ENCODE measurements at regions not wholly inside any gene's neighbourhood (a gene's known extent, or its start where the extent isn't known, plus 50 kb on each side); places are given as distances from the start of the nearest gene placed in this dataset.
A peak's percentile ranks its signal among the peaks of the same experiment; 100 is the strongest.

DNA sequence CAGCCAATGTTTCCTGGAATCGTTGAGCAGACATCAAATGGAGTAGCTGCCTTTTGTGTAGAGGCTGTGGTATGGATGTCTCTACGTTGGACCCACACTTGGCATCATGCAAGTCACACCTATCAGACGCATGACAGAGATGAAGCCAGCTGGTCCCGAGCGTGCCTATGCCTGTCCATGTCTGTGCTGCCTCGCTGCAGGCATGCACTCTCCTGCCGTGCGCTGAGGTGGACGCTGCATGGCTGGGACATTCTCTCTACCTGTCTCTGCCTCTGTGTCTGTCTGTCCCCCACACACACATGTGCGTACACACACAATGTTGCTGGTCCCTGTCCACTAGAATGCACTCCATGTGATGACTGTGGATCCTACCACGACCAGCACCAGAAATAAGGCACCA lies 514.2 kb upstream of the MYT1L start:
- intact Hi-C loops (cut with DNase I), result no loop called here
- peak in 1 of 10 donors; percentile 64 for DNase-seq

DNA sequence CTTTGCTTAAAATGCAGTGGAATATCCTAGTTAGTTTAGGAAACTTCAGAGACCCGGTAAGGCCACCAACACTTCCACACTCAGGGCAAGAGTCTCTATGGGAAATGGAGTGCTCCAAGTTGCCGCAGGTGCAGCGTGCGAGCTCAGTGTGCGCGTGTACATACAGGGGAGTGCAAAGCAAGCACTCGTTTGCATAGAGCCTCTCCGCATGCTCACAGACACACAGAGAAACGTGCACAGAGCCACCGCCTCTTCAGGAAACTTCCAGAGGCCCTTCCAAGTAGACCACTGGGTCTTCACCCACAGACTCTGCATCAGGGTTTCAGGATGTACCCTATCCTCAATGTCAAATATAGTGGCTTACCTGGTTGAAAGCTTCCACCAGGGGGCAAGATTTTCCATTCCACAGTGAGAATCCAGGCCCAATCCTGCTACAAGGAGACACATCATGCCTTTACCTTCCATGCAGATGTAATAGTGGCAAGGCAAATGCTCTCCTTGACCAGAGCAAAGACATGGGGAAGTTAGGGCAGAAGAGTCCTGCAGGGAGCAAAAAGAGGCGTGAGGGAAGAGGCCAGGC lies 513.0 kb upstream of the MYT1L start:
- intact Hi-C loops (cut with DNase I), result no loop called here
- DNase-seq, result no peak

DNA sequence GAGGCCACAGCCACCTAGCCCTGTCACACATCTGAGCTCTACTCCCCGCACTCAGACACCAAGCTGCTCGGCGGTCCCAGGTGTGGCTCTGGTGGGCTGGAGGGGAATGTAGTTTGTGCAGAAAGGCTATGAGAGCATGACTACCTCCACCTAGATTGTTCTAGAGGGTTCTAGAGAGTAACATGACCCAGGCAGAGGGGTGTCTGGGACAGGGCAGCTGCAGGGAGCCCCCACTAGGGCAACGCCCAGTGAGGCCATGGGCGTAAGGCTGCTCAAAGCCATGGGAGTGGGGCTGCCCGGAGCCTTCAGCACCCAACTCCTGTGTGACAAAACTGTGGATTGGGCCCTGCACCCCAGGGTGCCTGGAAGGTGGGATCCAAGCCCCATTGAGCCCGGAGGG lies 511.4 kb upstream of the MYT1L start:
- DNase-seq, result no peak
- intact Hi-C loops (cut with DNase I), result no loop called here

DNA sequence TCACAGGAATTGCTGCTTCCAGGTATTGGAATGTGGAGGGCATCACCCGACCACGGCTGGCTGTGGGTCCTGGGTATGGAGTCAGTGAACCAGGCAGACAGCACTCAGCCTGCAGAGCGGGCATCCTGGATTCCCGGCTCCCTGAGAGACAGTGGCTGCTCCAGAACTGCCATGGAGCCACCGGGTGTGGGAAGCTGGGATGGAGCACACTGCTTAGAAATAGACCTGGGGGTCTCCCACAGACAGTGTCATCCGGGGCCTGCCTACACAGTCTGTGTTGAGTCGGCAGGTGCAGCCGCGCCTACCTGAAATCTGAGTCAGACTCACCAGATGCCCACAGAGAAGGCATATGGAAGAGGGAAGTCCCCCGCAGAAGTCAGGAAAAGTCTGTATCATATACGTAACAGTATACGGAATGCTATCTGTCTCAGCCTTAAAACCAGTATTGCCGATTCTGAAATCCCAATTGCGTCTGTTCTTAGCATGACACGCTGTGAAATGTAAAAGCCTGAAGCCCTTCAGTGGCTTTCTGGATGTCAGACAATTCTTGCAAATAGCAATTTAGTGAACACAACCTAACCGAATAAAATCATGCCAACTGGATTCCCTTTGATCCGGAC lies 509.7 kb upstream of the MYT1L start:
- peak in 3 of 10 donors; percentile 41 to 74 (median 74) for DNase-seq

DNA sequence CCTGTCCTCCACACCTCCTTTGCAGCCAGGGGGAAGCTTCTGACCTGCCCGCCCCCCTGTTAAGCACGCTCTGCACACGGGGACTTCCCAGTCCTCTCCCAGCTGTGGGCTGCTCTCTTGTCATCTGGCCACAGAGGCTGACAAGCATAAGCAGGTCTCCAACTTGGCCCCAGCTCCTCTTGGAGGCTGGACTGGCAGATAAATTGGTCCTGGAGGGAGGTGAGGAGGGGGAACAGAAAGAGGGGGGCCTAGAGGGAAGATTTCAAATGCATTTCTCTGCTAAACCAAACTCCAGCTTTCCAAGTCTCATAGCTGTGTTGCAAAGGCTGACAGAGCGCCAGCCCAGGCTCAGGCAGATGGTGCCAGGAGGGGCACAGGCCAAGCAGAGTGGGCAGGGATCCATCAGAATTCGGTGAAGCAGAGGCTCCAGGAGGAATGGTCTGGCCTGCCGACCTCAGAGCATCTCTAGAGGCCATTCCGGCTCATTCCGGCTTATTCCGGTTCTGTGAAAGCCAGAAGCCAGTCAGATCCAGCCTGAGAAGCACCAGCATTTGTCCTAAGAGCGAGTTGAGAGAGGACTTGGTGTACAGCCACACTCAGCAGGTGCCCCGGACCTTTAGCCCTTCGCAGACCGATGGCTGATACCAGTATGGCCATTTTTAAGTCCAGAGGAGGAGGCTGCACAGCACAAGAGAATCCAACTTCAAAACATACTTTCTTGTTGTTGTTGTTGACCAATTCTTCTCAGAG lies 508.9 kb upstream of the MYT1L start:
- DNase-seq, result peak in 4 of 10 donors; percentile 32 to 55 (median 37)
- intact Hi-C loops (cut with DNase I), result no loop called here

More for the DNA sequence above, 509.7 kb upstream of the MYT1L start:
- intact Hi-C loops (cut with DNase I), result no loop called here

DNA sequence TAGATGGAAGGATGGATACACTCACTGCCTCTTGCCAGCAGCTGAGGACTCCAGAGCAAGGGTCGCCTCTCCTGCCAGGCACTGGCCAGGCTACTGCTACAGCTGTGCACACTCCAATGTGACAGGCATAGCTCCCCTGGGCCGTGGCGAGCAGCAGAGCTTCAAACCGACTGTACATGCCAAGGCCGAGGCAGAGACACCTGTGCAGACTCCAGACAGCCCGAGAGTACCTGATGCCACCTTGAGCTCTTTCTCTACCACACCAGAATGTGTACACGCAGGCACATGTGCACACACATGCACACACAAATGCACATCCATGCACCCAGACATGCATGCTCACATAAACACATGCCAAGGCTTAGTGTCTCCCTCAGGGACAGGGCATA lies 508.3 kb upstream of the MYT1L start:
- intact Hi-C loops (cut with DNase I), result no loop called here
- DNase-seq, result no peak

DNA sequence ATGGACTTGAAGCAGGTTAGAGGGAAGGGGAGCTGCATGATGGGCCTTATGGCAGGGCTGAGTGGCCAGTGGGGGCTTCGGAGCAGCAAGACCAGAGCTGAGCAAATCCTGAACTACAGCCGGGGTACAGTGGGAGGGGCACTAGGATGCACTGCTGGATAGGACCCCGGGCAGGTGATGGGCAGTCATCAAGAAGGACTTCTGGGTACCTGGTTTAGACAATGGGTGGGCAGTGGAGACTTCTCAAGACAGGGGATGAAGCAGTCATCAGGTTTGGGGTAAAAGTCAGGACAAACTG lies 507.4 kb upstream of the MYT1L start:
- DNase-seq, result no peak
- intact Hi-C loops (cut with DNase I), result no loop called here

DNA sequence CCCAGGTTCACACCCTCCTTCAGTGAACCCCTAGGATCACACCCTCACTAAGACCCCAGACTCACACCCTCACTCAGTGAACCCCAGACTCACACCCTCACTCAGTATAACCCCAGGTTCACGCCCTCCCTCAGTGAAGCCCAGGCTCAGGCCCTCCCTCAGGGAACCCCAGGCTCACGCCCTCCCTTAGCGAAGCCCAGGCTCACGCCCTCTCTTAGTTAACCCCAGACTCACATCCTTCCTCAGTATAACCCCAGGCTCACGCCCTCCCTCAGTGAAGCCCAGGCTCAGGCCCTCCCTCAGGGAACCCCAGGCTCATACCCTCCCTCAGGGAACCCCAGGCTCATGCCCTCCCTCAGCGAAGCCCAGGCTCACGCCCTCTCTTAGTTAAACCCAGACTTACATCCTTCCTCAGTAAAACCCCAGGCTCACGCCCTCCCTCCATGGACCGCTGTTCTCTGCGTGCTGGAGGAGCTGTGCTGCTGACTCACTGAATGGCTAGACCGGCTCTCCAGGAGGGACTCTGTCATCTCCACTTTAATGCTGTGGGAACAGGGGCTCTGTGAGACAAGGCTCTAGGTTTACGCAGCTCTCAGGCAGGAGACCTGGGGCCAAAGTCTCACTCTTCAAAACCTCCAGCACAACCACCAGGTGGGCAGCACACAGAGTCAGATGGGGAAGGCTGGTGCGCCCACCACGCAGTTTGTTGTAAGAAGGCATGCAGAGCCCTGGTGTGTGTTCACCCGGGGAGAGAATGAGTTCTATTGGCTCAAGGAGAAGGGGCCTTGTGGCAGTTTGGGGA lies 506.9 kb upstream of the MYT1L start:
- intact Hi-C loops (cut with DNase I), result no loop called here
- peak in 1 of 10 donors; percentile 59 for DNase-seq

DNA sequence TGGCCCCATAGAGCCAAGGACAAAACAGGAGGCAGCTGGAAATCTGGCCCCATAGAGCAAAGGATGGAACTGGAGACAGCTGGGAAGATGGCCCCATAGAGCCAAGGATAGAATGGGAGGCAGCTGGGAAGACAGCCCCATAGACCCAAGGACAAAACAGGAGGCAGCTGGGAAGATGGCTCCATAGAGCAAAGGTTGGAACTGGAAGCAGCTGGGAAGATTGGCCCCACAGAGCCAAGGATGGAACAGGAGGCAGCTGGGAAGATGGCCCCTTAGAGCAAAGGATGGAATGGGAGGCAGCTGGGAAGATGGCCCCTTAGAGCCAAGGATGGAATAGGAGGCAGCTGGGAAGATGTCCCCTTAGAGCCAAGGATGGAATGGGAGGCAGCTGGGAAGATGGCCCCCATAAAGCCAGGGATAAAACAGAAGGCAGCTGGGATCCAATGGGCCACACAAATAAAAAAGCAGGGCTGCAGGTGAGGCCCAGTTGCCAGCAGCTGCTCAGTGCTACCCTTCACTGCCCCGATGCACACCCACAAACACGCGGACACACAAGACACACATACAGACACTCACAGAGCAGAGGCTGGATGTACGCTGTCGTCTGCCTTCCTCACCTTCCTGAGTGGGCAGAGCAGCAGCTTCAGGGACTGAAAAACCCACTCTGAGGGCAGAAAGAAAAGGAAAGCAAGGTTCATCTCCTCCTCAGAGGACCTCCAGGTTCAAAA lies 505.4 kb upstream of the MYT1L start:
- intact Hi-C loops (cut with DNase I), result no loop called here
- peak in 1 of 10 donors; percentile 65 for DNase-seq

DNA sequence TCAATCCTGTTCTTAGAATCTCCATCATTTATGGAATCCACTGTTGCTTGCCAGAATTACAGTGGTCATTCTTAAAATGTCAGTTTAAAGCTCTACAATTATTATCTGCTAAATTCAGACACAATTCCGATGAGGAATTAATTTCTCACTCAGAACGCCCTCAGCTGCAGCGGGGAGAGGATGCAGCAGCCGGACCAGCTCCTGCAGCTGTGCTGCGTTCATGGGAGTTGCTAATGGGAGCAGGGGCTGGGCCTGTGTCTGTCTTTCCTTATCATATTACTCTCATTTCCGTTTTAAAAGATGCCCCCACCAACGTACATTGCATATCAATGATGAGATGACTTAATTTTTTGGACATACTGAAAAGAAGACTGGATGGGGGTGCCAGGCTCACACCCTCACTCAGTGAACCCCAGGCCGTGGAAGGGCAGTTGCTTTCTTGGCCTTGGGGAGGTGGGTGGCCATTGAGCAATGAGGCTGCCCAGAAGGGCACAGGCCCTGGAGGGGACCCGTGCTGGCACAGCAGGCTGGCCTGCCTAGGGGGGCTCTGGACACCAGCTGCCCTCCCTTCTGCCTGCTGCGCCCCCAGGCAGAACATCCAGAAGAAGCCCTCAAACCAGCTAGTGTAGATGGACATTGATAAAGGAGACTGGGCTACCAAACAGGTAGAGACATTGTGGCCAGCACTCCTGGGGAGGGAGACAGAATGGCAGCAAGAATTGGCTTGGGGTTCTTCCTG lies 503.6 kb upstream of the MYT1L start:
- intact Hi-C loops (cut with DNase I), result no loop called here
- DNase-seq, result peak in 1 of 10 donors; percentile 69

DNA sequence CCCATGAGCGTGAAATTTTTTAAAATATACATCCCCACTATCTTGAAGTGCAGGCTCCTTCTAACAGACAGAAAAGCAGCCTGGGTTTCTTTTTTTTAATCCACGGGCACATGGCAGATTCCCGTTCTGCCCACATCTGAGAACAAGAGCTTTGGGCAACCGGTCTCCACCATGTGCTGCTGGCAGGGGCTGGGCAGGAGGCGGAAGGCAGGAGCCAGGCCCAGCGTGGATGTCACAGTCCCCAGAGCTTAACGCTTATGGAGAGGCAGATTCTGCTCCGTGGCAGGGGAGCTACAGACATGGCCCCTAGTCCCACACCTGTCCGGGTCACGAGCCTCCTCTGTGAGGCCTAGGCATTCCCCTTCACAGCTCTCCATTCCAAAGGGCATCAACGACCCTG lies 503.0 kb upstream of the MYT1L start:
- intact Hi-C loops (cut with DNase I), result no loop called here
- DNase-seq, result peak in 5 of 10 donors; percentile 39 to 93 (median 86)

DNA sequence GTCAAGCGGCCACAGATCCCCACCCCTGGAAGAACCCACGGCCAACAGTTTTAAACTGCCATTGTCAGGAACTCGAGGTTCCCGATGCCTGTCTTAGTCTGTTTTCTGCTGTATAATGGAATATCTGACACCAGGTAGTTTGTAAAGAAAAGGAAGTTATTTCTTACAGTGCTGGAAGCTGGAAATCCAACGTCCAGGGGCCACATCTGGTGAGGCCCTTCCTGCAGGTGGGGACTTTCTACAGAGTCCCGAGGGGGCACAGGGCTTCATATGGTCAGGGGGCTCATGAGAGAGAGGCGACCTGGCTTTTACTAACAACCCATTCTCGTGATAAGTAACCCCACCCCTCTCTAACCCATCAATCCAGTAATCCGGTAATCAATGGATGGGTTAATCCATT lies 501.6 kb upstream of the MYT1L start:
- intact Hi-C loops (cut with DNase I), result no loop called here
- peak in 1 of 10 donors; percentile 13 for DNase-seq

DNA sequence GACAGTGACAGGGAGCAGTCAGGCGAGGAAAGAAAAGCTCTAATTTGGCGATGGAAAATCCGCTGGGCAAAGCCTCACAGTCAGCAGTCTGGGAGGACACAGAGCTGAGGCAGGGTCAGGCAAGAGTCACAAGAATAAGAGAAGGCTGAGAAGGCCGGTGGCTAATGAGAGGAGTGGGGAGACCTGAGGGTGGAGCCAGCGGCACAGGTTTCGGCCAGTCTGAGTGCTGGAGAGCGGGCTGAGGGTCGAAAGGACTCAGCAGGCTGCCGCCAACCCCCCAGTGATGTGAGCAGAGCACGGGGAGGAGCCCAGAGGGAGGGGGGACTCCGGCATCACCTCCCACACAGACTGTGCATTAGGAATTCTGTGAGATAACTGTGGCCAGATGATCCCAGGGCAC lies 500.6 kb upstream of the MYT1L start:
- intact Hi-C loops (cut with DNase I), result no loop called here
- DNase-seq, result peak in 1 of 10 donors; percentile 84

DNA sequence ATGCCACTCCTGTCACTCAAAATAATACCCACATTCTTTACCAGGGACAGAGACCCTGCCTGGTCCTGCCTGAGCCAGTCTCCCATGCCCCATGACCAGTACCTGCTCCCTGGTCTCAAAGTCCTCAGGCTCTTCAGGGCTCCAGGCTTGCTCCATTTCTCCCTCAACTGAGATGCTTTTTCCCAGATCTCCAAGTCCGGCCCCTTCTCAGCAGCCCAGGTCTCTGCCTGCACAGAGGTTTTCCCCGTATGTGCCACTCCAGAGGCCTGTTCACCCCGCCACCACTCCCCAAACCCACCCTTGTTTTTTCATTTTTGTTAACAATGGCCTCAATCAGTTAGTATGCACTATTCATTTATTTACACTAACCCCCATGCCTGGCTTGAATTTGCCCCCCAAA lies 499.5 kb upstream of the MYT1L start:
- intact Hi-C loops (cut with DNase I), result no loop called here
- DNase-seq, result peak in 1 of 10 donors; percentile 31

DNA sequence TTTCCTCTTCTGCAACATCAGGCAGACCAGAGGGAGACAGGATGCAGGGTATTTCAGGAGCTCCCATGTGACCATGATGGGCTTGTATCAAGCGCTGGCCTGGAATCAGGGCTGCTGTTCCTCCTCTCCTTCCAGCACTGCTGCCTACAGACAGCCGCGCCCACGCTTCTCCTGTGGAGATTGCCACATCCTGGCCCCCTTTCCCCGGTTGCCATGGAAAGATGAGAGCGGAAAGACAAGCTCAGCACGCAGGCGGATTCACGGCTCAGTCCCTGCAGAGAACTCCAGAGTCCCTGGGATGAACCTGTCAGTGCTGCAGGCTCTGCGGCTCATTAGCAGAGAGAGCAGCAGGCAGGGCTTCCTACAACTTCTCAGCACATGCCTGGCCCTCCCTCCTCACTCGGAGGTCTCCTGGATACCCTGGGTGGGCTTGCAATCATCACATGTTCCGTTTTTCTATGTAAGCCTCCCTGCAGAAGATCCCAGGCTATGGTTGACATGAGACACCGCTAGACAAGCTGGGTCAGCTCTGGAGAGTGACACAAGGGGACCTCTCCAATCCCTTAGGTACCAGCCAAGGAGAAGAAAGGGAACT lies 497.8 kb upstream of the MYT1L start:
- peak; percentile 28 to 98 (median 87) for DNase-seq
- intact Hi-C loops (cut with DNase I), result no loop called here

DNA sequence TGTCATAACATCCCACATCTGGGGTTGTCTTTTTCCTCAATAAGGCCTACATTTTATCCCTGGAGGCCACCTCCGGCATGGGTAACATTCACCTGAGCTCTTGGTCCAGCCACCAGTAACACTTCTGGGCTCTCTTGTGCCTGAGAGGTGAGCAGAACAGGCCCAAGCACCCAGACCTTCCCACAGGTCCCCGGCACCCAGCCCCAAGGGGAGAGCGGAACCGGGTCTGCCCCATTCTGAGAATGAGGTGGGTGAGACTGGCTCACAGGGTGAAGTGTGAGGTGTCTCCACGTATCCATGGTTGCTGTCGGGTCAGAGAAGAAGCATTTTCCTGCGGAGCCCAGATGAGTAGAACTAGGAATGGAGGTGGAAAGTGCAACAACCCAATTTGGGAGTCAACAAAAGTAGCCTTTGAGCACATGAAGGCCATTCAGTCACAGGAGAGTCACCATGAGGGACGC lies 496.7 kb upstream of the MYT1L start:
- no peak for DNase-seq
- intact Hi-C loops (cut with DNase I), result no loop called here

DNA sequence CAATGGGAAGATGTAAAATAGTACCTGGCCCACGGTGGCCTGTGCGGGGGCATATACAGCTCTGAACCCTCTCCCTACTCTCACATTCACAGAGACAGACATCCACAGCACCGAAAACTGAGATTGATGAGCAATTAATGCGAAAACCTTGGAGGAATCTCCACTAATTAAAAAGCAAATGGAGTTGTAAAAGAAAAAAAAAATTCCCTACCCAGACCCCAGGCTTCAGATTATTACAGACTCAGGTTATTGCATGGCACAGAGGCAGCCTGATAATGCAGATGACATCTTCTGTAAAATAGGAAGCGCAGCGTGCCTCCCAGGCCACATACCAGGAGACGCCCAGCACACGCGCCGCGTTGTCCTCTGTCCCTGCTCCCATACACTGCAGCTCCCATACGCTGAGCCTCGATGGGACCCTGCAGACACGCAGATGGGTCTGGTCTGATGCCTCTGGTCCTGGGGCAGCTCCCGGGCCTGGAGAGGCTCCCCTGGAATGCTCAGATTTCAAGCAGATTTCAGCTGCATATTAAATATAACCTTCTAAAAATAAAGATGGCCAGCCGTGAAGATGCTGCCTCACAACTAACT lies 496.1 kb upstream of the MYT1L start:
- no peak for DNase-seq
- intact Hi-C loops (cut with DNase I), result no loop called here

DNA sequence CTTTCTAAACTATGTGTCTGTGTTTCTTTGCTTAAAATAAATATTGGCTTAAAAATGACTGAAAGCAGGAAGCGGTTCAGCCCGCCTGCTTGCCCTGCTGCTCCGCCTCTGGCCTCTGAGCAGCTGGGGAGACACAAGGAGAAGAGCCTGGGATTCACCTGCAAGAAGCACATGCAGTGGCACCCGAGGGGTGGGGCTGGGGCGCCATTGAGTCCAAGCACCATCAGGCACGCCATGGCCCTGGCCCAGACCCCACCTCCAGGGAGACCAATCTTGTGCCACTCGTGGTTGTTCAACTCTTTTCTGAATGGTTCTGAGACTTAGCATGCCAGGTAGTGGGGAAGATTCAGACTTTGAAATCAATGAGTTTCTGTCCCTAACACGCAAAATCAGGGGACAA lies 495.5 kb upstream of the MYT1L start:
- intact Hi-C loops (cut with DNase I), result no loop called here
- DNase-seq, result peak in 1 of 10 donors; percentile 61

DNA sequence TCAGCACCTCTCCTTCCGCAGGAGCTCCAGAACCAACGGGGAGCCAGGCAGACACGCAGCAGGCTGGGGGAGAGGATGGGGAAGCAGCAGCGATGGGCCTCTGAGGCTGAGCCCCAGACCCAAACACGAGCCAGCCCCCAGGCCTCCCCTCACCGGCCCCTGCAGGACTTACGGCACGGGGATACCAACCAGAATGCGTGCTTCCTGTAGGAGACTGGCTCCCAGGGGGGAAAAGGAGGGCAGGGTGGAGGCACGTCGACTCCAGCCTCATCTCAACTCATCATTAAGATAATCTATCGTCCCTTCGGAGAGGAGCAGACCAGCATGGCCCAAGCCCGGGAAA lies 495.1 kb upstream of the MYT1L start:
- intact Hi-C loops (cut with DNase I), result no loop called here
- DNase-seq, result peak in 2 of 10 donors; percentile 67 to 81

Measured in posterior cingulate gyrus (tissue), 11 donors.